ENCODE measurements at regions not wholly inside any gene's neighbourhood (a gene's known extent, or its start where the extent isn't known, plus 50 kb on each side); places are given as distances from the start of the nearest gene placed in this dataset.

DNA sequence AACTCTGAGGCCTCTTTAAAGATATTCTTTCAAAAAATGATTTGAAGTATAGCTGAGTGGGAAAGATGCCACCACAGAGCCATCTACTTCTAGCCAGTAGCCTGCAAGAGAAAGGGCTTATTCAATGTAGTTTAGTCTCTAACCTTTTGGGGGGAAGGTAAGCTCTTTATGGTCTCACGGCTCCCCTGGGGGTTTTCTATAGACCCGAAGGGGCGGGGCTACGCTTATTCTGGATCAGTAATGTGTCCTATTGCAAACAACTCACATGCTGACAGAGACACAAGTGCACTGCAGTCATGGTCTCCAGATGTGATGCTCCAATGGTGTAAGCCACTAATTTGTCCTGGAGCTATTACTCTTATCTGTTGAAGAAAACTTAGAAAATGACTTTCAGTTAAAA lies 53.4 kb upstream of the RPS23 start:
- TF ChIP-seq, protein P1, sequence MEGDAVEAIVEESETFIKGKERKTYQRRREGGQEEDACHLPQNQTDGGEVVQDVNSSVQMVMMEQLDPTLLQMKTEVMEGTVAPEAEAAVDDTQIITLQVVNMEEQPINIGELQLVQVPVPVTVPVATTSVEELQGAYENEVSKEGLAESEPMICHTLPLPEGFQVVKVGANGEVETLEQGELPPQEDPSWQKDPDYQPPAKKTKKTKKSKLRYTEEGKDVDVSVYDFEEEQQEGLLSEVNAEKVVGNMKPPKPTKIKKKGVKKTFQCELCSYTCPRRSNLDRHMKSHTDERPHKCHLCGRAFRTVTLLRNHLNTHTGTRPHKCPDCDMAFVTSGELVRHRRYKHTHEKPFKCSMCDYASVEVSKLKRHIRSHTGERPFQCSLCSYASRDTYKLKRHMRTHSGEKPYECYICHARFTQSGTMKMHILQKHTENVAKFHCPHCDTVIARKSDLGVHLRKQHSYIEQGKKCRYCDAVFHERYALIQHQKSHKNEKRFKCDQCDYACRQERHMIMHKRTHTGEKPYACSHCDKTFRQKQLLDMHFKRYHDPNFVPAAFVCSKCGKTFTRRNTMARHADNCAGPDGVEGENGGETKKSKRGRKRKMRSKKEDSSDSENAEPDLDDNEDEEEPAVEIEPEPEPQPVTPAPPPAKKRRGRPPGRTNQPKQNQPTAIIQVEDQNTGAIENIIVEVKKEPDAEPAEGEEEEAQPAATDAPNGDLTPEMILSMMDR (IDR thresholded peaks at IDR 0.05; ENCODE audit: borderline replicate concordance, extremely low read depth, low read length, poor library complexity, severe bottlenecking): no peak
- TF ChIP-seq EZH2 (IDR thresholded peaks at IDR 0.05; ENCODE audit: borderline replicate concordance, low read depth, low read length, severe bottlenecking): no peak

Measured in DND-41 (cell line).